GM18867 (cell line): ENCODE measurements at regions not wholly inside any gene's neighbourhood (a gene's known extent, or its start where the extent isn't known, plus 50 kb on each side); places are given as distances from the start of the nearest gene placed in this dataset.
"Not testable (repeated sequence)": the region's sequence is repeated elsewhere in the genome, so short reads cannot be mapped to it uniquely, and the experiment has no call there.

ENCODE experiments used
- ATAC-seq: cut with Tn5 transposase; IDR thresholded peaks from one replicate; pipeline ENCODE4 v1.9.1; 2021; ENCODE audit warnings: mild to moderate bottlenecking, moderate library complexity; ENCODE audit not compliant: unreplicated experiment

DNA sequence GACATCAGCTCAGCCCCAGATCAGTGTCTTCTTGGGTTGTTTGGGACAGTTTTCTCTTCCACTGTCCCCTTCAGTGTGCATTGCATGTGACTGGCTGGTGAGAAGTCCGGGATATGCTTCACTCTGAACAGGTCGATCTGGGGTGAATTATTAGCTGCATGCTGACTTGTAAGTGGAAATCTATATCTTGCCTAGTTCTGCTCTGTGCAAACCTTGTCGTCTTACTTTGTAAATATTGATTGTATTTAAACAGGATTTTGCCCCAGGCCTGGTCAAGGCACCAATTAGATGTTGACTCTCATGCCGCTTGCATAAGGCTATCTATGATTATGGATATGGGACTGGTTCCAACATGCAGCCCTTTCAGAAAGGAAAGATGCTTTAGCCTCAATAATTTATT, 669.7 kb downstream of the TYW1 start:
- not testable (repeated sequence) for ATAC-seq

DNA sequence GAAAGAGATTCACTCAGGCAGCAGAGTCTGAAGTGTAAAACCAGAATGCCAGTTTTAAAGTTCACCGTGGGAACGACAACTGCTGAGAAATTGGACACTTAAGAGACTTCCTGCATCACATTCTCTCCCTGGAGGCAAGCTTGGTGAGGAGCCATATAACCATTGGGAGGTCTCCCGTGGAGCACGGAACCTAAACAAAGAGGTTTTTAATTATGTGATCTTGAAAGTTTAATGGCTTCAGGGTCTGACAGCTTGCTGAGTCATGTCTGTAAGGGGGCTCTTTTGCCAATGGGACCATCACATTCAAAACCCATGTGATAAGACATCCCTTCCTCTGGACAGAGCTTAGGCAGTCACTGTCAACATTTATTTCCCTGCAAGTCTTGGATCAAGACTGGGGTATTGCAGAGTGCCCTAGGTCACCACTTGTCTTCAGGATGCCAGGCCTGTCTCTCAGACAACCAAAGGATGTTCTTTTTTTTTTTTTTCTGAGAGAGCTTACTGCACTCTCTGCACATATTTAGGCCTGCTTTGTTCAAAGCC, 674.4 kb downstream of the TYW1 start:
- ATAC-seq = no peak

DNA sequence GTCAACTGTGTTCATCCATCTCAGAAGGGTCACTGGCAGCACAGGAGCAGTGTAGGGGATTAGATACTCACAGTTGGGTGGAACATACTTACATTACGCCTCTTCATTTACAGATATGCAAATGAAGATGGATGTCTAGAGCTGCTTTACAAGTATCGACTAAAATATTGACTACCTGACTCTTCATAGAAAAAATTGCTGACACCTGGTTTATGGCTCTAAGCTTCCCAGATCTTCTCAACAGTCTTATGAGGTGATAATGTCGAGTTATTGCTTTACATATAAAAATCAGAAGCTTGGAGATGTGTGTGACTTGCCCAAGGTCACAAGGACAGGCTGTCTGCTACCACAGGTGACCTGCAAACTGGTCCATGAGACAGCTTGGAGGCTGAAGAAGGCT, 677.2 kb downstream of the TYW1 start:
- no peak for ATAC-seq

DNA sequence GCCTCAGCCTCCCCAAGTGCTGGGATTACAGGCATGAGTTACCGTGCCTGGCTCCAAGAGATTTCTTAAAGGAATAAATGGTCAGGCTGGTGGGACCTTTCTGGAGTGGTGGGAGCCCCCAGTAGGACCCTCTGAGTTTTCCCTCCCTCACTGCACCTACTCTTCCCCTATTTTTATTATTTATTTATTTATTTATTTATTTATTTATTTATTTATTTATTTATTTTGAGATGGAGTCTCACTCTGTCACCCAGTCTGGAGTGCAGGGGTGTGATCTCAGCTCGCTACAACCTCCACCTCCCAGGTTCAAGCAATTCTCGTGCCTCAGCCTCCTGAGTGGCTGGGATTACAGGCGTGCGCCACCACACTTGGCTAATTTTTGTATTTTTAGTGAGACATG, 678.2 kb downstream of the TYW1 start:
- ATAC-seq = not testable (repeated sequence)

DNA sequence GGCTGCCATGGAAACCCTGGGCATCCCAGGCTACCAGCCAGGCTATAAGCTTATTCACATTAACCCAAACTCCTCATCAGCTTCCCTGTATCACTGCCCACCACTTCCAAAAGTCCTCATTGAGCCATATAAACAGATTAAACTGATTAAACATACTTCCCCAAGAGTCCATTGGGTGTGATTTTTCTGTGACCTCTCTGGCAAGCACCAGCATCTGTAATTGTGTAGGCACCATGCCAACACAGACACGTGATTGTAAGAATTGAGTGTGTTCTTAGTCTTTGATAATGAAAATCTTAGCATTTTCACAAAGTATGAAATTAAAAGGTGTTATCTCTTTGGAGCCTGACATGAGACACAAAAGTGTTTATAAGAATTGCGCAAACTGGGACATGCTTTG, 679.3 kb downstream of the TYW1 start:
- ATAC-seq = no peak

DNA sequence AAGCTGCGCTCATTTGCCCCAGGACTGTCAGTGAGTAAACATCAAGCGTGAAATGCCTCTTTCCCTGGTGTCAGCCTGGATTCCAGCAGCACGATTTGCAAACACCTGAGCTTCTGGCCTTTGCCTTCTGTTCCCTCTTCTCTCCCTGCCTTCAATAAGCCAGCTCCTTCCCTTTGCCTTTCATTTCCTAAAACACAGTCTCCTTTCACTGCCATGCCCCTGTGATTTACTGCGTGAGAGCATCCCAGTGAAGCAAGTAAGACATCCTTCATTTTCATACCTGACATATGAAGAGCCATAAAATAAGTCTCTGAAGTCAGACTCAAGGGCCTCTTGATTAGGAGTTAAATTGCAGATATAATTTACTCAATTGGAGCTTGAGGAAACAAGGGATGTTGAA, 681.8 kb downstream of the TYW1 start:
- no peak for ATAC-seq

DNA sequence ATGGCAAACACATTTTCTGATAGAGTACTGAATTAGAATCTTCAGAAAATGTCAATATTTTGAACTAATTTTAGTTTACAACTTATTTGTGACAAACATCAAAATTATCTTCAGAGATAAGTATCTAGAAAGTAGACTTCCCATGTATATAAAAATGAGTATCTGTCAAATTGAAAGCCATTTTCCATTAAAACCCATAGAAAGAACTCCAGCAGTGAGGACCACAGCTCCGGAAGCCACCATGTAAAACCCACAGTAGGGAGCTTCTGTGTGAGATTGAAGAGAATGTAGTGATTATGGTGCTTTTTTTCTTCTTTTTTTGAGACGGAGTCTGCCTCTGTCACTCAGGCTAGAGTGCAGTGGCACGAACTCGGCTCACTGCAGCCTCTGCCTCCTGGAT, 687.0 kb downstream of the TYW1 start:
- ATAC-seq = no peak

DNA sequence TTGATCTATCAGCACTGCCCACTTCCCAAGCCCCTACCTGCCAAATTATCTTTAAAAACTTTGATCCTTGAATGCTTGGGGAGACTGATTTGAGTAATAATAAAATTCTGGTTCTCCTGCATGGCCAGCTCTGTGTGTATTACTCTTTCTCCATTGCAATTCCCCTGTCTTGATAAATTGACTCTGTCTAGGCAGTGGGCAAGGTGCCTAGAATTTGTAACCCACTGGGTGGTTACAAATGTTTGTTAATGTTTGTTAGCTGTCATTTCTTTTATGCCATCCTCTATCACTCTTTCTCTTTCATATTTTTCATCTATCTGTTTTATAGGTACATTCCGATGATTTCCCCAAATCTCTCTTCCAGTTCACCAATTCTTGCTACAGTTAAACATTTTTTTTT, 694.1 kb downstream of the TYW1 start:
- no peak for ATAC-seq

DNA sequence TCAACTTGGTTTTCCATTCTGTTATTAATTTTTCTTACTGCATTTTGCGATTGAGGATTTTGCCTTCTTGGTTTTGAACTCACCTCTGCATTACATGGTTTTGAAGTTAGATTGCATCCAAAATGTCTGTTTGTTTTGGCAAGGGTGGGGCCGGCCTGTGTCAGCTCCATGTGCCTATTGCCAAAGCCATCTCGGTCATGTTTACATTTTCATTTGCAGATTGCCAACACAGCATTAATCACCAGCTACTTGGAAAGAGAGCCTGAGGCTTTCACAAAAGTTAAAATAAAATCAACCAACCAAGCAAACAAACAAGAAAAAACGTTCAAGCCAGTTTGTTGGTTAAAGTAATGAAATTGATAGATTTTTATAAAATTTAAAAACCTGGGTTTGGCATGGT, 695.8 kb downstream of the TYW1 start:
- no peak for ATAC-seq

DNA sequence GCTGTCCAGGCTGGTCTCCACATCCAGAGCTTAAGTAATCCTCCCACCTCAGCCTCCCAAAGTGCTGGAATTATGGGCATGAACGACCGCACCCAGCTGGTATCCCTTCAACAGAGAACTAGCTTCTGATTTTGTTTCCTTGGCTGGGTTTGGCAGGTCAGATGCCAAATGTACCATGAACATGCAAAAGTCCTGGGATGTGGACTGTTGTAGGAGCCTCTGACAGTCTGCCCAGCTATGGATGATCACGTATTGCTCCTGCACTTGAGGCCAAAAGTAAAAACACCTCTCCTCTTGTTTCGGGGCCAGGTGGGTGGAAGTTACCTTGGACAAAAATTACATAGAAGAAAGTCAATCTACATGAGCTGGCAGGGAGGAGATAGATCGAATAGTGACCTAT, 699.5 kb downstream of the TYW1 start:
- no peak for ATAC-seq

DNA sequence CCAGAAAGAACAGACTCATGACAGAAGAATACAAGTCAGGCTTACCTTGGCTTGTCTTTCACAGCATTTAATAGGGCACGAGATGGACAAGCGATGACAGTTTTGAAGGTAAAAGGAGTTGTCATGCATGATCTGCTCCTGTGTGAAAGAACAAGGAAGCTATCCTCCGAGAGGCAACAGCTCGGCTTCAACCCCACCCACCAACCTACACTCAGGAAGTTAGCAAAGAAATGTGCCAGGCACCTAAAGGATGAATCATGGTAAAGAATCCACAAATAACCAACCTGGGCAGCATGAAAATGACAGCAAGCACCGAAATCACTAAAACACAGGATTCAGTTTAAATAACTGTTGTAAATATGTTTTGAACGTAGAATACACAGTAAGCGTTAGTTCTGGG, 700.2 kb downstream of the TYW1 start:
- ATAC-seq = no peak

DNA sequence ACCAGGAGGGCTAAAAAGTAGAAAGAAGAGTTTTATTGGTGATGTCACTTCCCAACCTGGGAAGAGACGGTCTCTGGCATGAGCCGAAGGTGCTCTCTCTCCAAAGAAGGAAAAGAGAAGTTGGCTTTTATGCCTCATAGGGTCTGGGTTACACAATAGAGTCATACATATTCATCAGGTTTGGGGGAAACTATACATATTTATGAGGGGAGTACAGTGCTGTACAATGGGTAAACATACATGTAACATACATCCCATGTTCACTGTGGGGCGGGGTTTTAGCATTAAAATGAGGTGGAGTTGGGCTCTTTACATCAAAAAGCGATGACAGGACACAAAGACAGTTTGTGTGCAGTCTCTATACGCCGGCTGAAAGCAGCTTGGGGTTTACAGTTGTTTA, 701.7 kb downstream of the TYW1 start:
- ATAC-seq = no peak

DNA sequence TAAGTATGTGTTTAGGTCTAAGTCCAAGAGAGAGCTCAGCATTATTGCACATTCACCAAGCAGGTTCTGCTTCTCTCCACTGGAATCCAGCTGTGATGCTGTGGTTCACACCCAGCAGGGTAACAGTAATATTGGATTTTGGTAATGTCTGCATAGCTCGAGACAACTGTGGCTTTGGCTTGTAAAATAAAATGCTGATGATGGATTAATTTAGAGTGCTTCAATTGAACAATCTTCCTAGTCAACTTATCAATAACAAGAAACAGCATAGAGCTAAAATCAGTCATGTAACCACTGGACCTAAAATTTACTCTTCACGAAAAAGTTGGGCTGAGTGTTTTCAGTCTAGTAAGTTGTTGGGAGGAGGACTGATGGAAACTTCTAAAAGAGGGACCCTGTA, 709.2 kb downstream of the TYW1 start:
- ATAC-seq = no peak

DNA sequence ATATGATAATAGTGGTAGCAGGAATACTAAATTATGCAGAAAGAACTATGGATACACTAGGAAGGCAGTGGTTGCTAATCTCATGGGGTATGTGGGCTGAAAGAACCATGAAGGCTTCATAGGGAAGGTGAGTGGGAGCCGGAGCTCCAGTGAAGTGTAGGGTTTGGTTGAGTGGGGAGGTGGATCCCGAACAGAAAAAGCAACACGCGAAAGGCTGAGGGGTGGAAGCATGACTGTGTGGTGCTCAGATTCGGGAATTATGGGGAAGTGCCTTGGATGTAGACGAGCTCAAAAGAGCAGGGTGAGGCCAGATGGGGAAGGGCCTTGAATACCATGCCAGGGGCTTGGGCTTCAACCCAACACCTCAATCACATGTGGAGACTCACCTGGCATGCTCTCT, 715.1 kb downstream of the TYW1 start:
- ATAC-seq = no peak

DNA sequence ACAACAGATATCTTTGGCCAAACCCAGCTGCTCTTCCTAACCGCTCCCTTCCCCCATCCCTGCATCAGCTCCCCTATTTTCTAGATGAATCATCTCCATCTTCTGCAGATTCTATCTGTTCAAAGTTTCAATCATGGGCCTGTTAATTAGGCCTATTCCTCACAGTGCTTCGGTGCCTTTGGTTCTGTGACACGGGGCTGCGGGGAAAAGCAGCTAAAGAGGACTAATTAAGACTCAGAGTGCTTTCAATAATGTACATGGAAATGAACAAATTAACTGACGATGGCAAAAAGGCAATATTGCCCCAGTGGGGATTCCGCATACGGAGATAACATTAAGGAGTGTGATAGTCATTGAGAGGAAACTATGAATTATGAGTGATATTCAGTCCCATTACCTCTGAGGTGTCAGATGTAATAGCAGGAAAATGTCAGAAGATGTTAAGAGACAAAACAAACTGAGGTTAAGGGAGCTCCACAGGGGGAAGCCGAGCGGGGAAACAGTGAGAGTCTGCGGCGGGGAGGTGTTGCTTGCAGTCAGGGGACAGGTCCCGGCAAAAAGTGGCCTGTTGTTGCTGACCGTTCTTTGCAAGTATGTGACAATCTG, 716.9 kb downstream of the TYW1 start:
- ATAC-seq = no peak

DNA sequence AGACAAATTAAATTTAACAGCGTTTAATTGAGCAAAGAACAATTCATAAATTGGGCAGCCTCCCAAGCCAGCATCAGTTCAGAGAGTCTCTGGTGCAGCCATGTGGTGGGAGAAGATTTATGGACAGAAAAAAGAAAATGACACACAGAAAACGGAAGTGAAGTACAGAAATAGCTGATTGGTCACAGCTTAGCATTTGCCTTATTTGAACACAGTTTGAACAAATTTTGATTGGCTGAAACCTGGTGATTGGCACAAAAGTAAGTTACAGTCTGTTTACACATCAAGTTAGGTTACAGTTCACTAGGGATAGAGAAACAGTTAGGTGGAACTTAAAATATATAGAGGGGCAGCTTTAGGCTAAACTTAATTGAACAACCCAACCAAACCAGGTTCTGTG, 720.1 kb downstream of the TYW1 start:
- no peak for ATAC-seq

DNA sequence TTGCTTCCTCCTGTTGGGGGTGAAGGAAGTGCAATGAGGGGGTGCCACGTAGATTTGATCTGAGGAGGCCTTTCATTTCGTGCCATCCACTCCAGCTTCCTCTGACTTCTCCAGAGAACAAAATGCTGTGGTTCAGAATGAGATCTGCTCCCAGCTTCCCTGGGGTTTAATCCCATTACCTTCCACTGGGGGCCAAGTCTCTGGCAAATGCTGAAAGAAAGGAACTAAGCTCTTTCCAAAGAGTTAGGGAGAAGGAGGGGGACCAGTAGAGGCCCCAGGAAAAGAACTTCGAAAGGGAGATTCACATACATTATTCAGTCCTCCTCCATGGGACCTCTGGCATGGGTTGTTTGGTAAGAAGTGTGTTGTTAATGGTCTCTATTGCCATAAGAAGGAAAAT, 727.0 kb downstream of the TYW1 start:
- ATAC-seq = no peak

DNA sequence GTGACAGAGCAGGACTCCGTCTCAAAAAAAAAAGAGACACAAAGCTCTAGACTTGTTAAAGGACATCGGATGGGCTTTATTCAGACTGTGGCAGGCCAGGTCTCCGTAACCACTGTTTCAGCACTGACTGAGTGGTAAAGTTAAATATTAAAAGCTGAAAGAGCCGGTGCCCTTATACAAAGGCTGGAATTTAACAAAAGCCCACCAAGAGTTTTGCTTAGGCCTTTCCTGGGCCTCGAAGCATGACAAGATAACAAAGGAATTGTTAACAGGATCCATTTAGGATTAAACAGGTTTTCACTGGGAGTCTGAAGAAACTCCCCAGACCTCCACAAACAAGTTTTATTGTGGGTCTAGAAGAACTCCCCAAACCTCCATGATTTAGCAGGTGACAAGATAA, 727.8 kb downstream of the TYW1 start:
- ATAC-seq = no peak

DNA sequence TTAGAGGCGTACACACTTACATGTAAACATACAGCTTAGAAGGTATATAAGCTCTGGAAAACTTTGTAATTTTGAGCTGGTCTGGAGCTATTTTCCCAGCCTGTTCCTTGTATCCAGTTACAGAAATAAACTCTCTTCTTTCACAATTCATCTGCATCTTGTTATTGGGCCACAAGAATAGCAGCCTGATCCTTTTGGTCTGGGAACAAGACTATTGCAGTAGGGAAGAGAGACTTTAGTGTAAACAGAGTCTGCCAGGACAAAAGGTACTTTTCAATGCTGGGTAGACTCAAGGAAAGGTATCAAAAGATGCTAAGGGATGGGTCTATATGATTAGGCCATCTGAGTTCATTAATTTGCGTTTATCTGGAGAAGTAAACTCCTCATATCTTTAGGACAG, 728.3 kb downstream of the TYW1 start:
- no peak for ATAC-seq

DNA sequence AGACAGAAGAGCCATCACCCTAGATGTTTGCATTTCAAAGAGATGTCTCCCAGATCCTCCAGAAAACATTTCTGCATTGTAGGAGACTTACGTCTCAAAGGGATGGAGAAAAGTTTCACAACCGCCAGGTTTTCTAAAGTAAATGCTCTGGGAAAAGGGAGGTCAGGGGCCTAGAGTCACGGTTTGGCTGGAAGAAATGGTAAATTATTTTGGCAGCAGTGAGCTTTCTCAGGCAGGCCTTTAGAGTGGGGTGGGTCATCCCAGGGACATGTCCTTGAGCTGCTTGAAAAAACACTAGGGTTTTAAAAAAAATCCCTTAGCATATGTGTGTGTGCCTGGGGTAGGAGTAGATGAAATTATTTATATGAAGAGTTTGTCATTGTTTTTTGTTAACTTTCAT, 728.8 kb downstream of the TYW1 start:
- ATAC-seq = no peak

DNA sequence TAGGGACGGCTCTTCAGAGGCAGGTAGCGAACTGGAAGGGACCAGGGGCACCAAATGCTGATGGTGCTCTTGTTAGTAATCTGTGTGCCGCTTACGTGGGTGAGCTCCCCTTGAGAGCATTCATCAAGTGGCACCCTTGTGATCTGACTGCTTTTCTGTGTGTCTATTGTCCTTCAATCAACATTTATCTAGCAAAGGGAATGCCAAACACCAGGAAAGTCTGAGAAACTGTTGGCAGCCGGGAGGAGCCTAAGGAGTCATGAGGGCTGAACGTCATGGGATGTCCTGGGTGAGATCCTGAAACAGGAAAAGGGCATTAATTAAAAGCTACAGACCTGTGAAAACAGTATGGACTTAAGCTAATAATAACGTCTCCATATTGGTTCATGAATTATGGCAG, 733.1 kb downstream of the TYW1 start:
- no peak for ATAC-seq

DNA sequence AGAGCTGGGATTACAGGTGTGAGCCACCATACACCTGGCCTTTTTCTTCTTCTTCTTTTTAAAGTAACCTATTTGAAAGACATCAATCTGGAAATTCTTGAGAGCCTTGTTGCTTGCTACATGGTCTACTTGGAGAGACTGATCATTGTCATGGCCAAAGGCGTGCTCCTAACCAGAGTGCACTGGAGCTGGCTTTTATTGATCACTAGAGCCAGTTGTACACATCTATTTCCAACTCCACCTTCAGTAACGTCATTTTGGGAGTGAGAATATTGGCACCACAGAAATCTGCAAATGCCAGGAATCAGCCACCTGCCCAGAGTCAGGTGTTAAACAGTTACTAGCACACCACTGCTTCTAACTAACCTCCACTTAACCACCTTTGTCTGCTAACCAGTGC, 735.1 kb downstream of the TYW1 start:
- no peak for ATAC-seq

DNA sequence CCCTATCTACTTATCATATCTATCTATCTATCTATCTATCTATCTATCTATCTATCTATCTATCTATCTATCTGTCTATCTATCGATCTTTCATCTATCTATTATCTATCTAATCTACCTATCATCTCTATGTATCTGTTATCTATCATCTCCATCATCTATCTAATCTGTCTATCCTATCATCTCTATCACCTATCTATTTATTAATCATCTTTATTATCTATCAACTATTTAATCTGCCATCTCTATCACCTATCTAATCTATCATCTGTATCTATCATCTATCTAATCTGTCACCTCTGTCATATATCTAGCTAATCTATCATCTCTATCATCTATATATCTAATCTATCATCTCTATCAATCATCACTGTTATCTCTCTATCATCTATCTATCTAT, 736.3 kb downstream of the TYW1 start:
- no peak for ATAC-seq
